ENCODE measurements at regions not wholly inside any gene's neighbourhood (a gene's known extent, or its start where the extent isn't known, plus 50 kb on each side); places are given as distances from the start of the nearest gene placed in this dataset.

- in situ Hi-C loops (cut with HindIII; ENCODE audit: extremely low pct_ligation_motif_present, low pct_unique_long_range_greater_than_20kb) (no loop called here), intact Hi-C loops (cut with micrococcal nuclease; ENCODE audit: unreplicated experiment) (no loop called here)
- ChIA-PET CTCF (ENCODE audit: low intra/inter-chr PET ratio, low total read pairs) (no interaction called here), POLR2A (no interaction called here)
- Histone ChIP-seq H3K27me3 (ENCODE audit: control insufficient read depth in 1 of 2, insufficient read depth in 2 of 2, low read length in 2 of 2) (no peaks in the 10 kb centered on the region), H3K27ac (ENCODE audit: extremely low read length, insufficient read depth, low read length) (no peak overlapping the region), H3K4me2 (ENCODE audit: low read depth, low read length) (no peak overlapping the region), H4K20me1 (ENCODE audit: insufficient read depth, low read length) (no peaks in the 10 kb centered on the region), H3K4me1 (ENCODE audit: insufficient read depth, low read length) (no peaks in the 10 kb centered on the region), H2AFZ (ENCODE audit: low read length) (no peak overlapping the region), H3K4me3 (replicated peaks in 1 of 3; ENCODE audit: insufficient read depth in 1 of 3, low read depth in 2 of 3, low read length in 3 of 3) (no peak overlapping the region), H3K79me2 (ENCODE audit: insufficient read depth, low read length) (no peaks in the 10 kb centered on the region), H3K36me3 (replicated peaks in 1 of 2; ENCODE audit: control insufficient read depth in 1 of 2, insufficient read depth in 2 of 2, low read length in 2 of 2) (no peaks in the 10 kb centered on the region), H3K9ac (ENCODE audit: insufficient read depth, low read depth, low read length) (no peak overlapping the region), H3K9me3 (ENCODE audit: low read length) (peaks cover 80% of the 10 kb centered on the region)
- BruUV-seq (replicated peaks) = no TSS peak
- DNase-seq (ENCODE audit: low spot score) (no peak), ATAC-seq (no peak), FAIRE-seq (no peak)
- TF ChIP-seq ARNTL (CRISPR knock-in tag; IDR thresholded peaks at IDR 0.05) (no peak), ZNF709 (CRISPR knock-in tag; IDR thresholded peaks at IDR 0.05) (no peak), JARID2 (CRISPR knock-in tag; IDR thresholded peaks at IDR 0.05; ENCODE audit: insufficient replicate concordance) (no peak), PHF5A (CRISPR knock-in tag; IDR thresholded peaks at IDR 0.05; ENCODE audit: low read depth, unreplicated experiment) (no peak), SP1 (IDR thresholded peaks at IDR 0.05) (no peak), SP1 (CRISPR knock-in tag; IDR thresholded peaks at IDR 0.05) (no peak), PRDM15 (CRISPR knock-in tag; IDR thresholded peaks at IDR 0.05) (no peak), CREB3 (CRISPR knock-in tag; IDR thresholded peaks at IDR 0.05) (no peak), KIAA2018 (CRISPR knock-in tag; IDR thresholded peaks at IDR 0.05; ENCODE audit: borderline replicate concordance) (no peak), HOXA3 (CRISPR knock-in tag; IDR thresholded peaks at IDR 0.05) (no peak), SIN3B (IDR thresholded peaks at IDR 0.05; ENCODE audit: low read length) (no peak), SALL2 (CRISPR knock-in tag; IDR thresholded peaks at IDR 0.05) (no peak)
Observed at GRCh38 chr14:98404811-98405210, 867.2 kb downstream of the BCL11B start.

All from HepG2 (cell line).